ENCODE measurements at regions not wholly inside any gene's neighbourhood (a gene's known extent, or its start where the extent isn't known, plus 50 kb on each side); places are given as distances from the start of the nearest gene placed in this dataset.
"Not testable (repeated sequence)": the region's sequence is repeated elsewhere in the genome, so short reads cannot be mapped to it uniquely, and the experiment has no call there.

GRCh38 chrX:76651369-76651768 is 223.9 kb downstream of the MAGEE1 start:
- TF ChIP-seq CTCF (IDR thresholded peaks at IDR 0.05; ENCODE audit: insufficient read depth, low read length); POLR2AphosphoS5 (IDR thresholded peaks at IDR 0.05; ENCODE audit: low read depth): not testable (repeated sequence)

All from HL-60 (cell line).